GM19238 (cell line): ENCODE measurements at regions not wholly inside any gene's neighbourhood (a gene's known extent, or its start where the extent isn't known, plus 50 kb on each side); places are given as distances from the start of the nearest gene placed in this dataset.

Experiments
- DNase-seq: peaks from one replicate; pipeline ENCODE4 v3.0.0; 2011; ENCODE audit warnings: low spot score; ENCODE audit not compliant: insufficient read length

- no peak for DNase-seq
Observed at GRCh38 chr9:109549386-109549785, 51.3 kb upstream of the PTPN3 start.

- no peak for DNase-seq
Observed at GRCh38 chr9:109551651-109552050, 53.5 kb upstream of the PTPN3 start.

- no peak for DNase-seq
Observed at GRCh38 chr9:109555215-109555614, 57.1 kb upstream of the PTPN3 start.

GRCh38 chr9:109556061-109556460 is 58.0 kb upstream of the PTPN3 start:
- no peak for DNase-seq

GRCh38 chr9:109556786-109557185 is 58.7 kb upstream of the PTPN3 start:
- no peak for DNase-seq

GRCh38 chr9:109557481-109557880 is 59.4 kb upstream of the PTPN3 start:
- DNase-seq = no peak

- no peak for DNase-seq
Observed at GRCh38 chr9:109558718-109559151, 60.6 kb upstream of the PTPN3 start.

- DNase-seq = no peak
Observed at GRCh38 chr9:109560470-109561132, 62.5 kb upstream of the PTPN3 start.

GRCh38 chr9:109561137-109561536 is 63.0 kb upstream of the PTPN3 start:
- DNase-seq = no peak

GRCh38 chr9:109568089-109568488 is 70.0 kb upstream of the PTPN3 start:
- DNase-seq = no peak

- DNase-seq = no peak
Observed at GRCh38 chr9:109568568-109569210, 70.6 kb upstream of the PTPN3 start.

- DNase-seq = peak; percentile 7
Observed at GRCh38 chr9:109574061-109574882, 76.2 kb upstream of the PTPN3 start.

- DNase-seq = no peak
Observed at GRCh38 chr9:109576762-109577161, 78.7 kb upstream of the PTPN3 start.

GRCh38 chr9:109579191-109579948 is 81.3 kb upstream of the PTPN3 start:
- no peak for DNase-seq

GRCh38 chr9:109582386-109582785 is 84.3 kb upstream of the PTPN3 start:
- DNase-seq = no peak

- DNase-seq = no peak
Observed at GRCh38 chr9:109584205-109584604, 86.1 kb upstream of the PTPN3 start.

GRCh38 chr9:109585796-109586195 is 87.7 kb upstream of the PTPN3 start:
- DNase-seq = no peak

GRCh38 chr9:109586993-109587392 is 88.9 kb upstream of the PTPN3 start:
- DNase-seq = no peak

GRCh38 chr9:109588415-109588814 is 90.3 kb upstream of the PTPN3 start:
- DNase-seq = no peak

GRCh38 chr9:109590966-109591365 is 92.9 kb upstream of the PTPN3 start:
- DNase-seq = no peak

GRCh38 chr9:109591691-109592090 is 93.6 kb upstream of the PTPN3 start:
- DNase-seq = no peak

GRCh38 chr9:109593612-109594011 is 95.5 kb upstream of the PTPN3 start:
- no peak for DNase-seq
